ENCODE measurements at regions not wholly inside any gene's neighbourhood (a gene's known extent, or its start where the extent isn't known, plus 50 kb on each side); places are given as distances from the start of the nearest gene placed in this dataset.

GRCh38 chr1:103307751-103308150, 199.4 kb upstream of the COL11A1 start:
- Histone ChIP-seq H3K9me3 (no peaks in the 10 kb centered on the region), H3K4me3 (no peak overlapping the region), H3K36me3 (no peaks in the 10 kb centered on the region), H3K27me3 (replicated peaks; ENCODE audit: insufficient read depth) (no peaks in the 10 kb centered on the region), H3K27ac (no peak overlapping the region), H3K4me1 (ENCODE audit: control insufficient read depth in 1 of 2, low read depth in 2 of 2) (no peaks in the 10 kb centered on the region)
- TF ChIP-seq, protein P1, sequence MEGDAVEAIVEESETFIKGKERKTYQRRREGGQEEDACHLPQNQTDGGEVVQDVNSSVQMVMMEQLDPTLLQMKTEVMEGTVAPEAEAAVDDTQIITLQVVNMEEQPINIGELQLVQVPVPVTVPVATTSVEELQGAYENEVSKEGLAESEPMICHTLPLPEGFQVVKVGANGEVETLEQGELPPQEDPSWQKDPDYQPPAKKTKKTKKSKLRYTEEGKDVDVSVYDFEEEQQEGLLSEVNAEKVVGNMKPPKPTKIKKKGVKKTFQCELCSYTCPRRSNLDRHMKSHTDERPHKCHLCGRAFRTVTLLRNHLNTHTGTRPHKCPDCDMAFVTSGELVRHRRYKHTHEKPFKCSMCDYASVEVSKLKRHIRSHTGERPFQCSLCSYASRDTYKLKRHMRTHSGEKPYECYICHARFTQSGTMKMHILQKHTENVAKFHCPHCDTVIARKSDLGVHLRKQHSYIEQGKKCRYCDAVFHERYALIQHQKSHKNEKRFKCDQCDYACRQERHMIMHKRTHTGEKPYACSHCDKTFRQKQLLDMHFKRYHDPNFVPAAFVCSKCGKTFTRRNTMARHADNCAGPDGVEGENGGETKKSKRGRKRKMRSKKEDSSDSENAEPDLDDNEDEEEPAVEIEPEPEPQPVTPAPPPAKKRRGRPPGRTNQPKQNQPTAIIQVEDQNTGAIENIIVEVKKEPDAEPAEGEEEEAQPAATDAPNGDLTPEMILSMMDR (IDR thresholded peaks at IDR 0.05), result no peak
- no peak for ATAC-seq (ENCODE audit: insufficient number of reproducible peaks, low FRiP score, low read depth)
- DNase-seq (ENCODE audit: low spot score), result no peak

- Histone ChIP-seq H3K27me3 (replicated peaks; ENCODE audit: insufficient read depth) (no peaks in the 10 kb centered on the region), H3K27ac (no peak overlapping the region), H3K36me3 (no peaks in the 10 kb centered on the region), H3K9me3 (no peaks in the 10 kb centered on the region), H3K4me3 (no peak overlapping the region), H3K4me1 (ENCODE audit: control insufficient read depth in 1 of 2, low read depth in 2 of 2) (no peaks in the 10 kb centered on the region)
- ATAC-seq (ENCODE audit: insufficient number of reproducible peaks, low FRiP score, low read depth) (no peak), DNase-seq (ENCODE audit: low spot score) (no peak)
- TF ChIP-seq, protein P1 (IDR thresholded peaks at IDR 0.05), result no peak
These were observed 175.7 kb upstream of the COL11A1 start for GRCh38 chr1:103283841-103284669.

DNA sequence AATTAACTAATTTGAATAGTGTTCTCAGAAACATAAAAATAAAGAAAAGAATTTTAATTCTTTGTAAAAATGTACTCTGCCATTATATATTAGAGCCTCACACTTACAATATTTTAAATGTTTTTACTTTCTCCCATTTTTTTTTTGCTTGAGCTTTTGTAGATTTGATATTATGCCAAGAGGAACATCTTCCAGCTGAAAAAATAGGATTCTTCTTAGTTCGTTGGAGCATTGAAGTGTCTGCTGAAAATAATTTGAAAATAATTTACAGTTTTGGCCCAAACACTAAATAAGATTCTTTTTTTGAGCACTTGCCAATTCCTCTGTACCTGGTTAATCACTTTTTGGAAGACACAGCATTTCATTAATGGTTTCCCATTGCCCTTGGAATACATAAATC, 175.0 kb upstream of the COL11A1 start:
- Histone ChIP-seq H3K9me3 (no peaks in the 10 kb centered on the region), H3K27me3 (replicated peaks; ENCODE audit: insufficient read depth) (no peaks in the 10 kb centered on the region), H3K36me3 (no peaks in the 10 kb centered on the region), H3K4me3 (no peak overlapping the region), H3K27ac (no peak overlapping the region), H3K4me1 (ENCODE audit: control insufficient read depth in 1 of 2, low read depth in 2 of 2) (no peaks in the 10 kb centered on the region)
- TF ChIP-seq, protein P1 (IDR thresholded peaks at IDR 0.05), result no peak
- no peak for DNase-seq (ENCODE audit: low spot score)
- ATAC-seq (ENCODE audit: insufficient number of reproducible peaks, low FRiP score, low read depth), result no peak

- DNase-seq (ENCODE audit: low spot score) (no peak), ATAC-seq (ENCODE audit: insufficient number of reproducible peaks, low FRiP score, low read depth) (no peak)
- H3K27ac ChIP-seq, result no peak overlapping the region
- TF ChIP-seq, protein P1 (IDR thresholded peaks at IDR 0.05), result no peak
- no peaks in the 10 kb centered on the region for H3K36me3 ChIP-seq
- H3K4me3 ChIP-seq, result no peak overlapping the region
- H3K4me1 ChIP-seq (ENCODE audit: control insufficient read depth in 1 of 2, low read depth in 2 of 2), result no peaks in the 10 kb centered on the region
- H3K9me3 ChIP-seq, result no peaks in the 10 kb centered on the region
- no peaks in the 10 kb centered on the region for H3K27me3 ChIP-seq (replicated peaks; ENCODE audit: insufficient read depth)
These were observed 167.4 kb upstream of the COL11A1 start for GRCh38 chr1:103275725-103276124.

- TF ChIP-seq, protein P1 (IDR thresholded peaks at IDR 0.05), result no peak
These were observed 166.6 kb upstream of the COL11A1 start for GRCh38 chr1:103274886-103275285.

More at GRCh38 chr1:103274886-103275285, 166.6 kb upstream of the COL11A1 start:
- Histone ChIP-seq H3K36me3 (no peaks in the 10 kb centered on the region), H3K9me3 (no peaks in the 10 kb centered on the region), H3K4me3 (no peak overlapping the region), H3K27ac (no peak overlapping the region), H3K27me3 (replicated peaks; ENCODE audit: insufficient read depth) (no peaks in the 10 kb centered on the region), H3K4me1 (ENCODE audit: control insufficient read depth in 1 of 2, low read depth in 2 of 2) (no peaks in the 10 kb centered on the region)
- ATAC-seq (ENCODE audit: insufficient number of reproducible peaks, low FRiP score, low read depth), result no peak
- no peak for DNase-seq (ENCODE audit: low spot score)

All from thoracic aorta (tissue), 2 donors.